ENCODE measurements at regions not wholly inside any gene's neighbourhood (a gene's known extent, or its start where the extent isn't known, plus 50 kb on each side); places are given as distances from the start of the nearest gene placed in this dataset.

DNA sequence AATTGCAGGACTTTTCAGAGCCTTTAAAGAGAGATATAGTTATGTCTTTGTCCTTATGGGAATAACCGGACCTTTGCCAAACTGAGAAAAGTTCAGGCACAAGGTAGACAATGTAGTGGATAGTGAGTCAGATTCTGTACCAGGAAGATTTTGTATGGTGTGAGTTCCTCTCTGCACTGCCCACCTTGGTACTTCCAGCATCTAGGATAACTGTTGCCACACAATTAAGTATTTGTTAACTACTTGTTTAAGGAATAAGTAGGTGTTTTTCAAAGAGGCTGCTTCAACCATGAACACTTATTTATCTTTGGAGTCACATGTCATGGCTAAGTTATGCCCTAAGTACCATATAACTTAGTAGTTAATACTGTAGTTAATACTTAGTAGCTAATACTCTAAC lies 131.8 kb upstream of the DOK5 start:
- Histone ChIP-seq H2AFZ (peak overlapping the region; percentile 87), H3K4me1 (ENCODE audit: insufficient read depth) (peaks cover 43% of the 10 kb centered on the region), H3K79me2 (replicated peaks; ENCODE audit: insufficient read depth) (no peaks in the 10 kb centered on the region), H3K27ac (ENCODE audit: low read depth) (no peak overlapping the region), H3K9me2 (ENCODE audit: insufficient read depth) (0 out of 2 replicates have a peak, but pooled peaks cover 4% of the 10 kb centered on the region), H3K27me3 (ENCODE audit: insufficient read depth) (no peaks in the 10 kb centered on the region), H3F3A (replicated peaks; ENCODE audit: low read depth) (no peaks in the 10 kb centered on the region), H4K20me1 (replicated peaks; ENCODE audit: insufficient read depth) (no peaks in the 10 kb centered on the region), H3K36me3 (ENCODE audit: insufficient read depth) (no peaks in the 10 kb centered on the region), H3K4me2 (no peak overlapping the region), H3K4me3 (no peak overlapping the region)
- H3K36me3 Mint-ChIP-seq (ENCODE audit: low read depth) = no peaks in the 10 kb centered on the region
- H3K4me3 Mint-ChIP-seq = no peak overlapping the region
- no peak overlapping the region for H3K27ac Mint-ChIP-seq
- H3K9me3 Mint-ChIP-seq = no peaks in the 10 kb centered on the region
- no peak for ATAC-seq
- TF ChIP-seq, protein P1, sequence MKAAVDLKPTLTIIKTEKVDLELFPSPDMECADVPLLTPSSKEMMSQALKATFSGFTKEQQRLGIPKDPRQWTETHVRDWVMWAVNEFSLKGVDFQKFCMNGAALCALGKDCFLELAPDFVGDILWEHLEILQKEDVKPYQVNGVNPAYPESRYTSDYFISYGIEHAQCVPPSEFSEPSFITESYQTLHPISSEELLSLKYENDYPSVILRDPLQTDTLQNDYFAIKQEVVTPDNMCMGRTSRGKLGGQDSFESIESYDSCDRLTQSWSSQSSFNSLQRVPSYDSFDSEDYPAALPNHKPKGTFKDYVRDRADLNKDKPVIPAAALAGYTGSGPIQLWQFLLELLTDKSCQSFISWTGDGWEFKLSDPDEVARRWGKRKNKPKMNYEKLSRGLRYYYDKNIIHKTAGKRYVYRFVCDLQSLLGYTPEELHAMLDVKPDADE (IDR thresholded peaks at IDR 0.05) = no peak
- TF ChIP-seq POLR2AphosphoS5 (IDR thresholded peaks at IDR 0.05; ENCODE audit: low read depth) = no peak
- TF ChIP-seq ZNF331 (CRISPR knock-in tag; IDR thresholded peaks at IDR 0.05; ENCODE audit: low read depth) = no peak
- TF ChIP-seq ZNF114 (CRISPR knock-in tag; IDR thresholded peaks at IDR 0.05) = no peak
- TF ChIP-seq, protein P2, sequence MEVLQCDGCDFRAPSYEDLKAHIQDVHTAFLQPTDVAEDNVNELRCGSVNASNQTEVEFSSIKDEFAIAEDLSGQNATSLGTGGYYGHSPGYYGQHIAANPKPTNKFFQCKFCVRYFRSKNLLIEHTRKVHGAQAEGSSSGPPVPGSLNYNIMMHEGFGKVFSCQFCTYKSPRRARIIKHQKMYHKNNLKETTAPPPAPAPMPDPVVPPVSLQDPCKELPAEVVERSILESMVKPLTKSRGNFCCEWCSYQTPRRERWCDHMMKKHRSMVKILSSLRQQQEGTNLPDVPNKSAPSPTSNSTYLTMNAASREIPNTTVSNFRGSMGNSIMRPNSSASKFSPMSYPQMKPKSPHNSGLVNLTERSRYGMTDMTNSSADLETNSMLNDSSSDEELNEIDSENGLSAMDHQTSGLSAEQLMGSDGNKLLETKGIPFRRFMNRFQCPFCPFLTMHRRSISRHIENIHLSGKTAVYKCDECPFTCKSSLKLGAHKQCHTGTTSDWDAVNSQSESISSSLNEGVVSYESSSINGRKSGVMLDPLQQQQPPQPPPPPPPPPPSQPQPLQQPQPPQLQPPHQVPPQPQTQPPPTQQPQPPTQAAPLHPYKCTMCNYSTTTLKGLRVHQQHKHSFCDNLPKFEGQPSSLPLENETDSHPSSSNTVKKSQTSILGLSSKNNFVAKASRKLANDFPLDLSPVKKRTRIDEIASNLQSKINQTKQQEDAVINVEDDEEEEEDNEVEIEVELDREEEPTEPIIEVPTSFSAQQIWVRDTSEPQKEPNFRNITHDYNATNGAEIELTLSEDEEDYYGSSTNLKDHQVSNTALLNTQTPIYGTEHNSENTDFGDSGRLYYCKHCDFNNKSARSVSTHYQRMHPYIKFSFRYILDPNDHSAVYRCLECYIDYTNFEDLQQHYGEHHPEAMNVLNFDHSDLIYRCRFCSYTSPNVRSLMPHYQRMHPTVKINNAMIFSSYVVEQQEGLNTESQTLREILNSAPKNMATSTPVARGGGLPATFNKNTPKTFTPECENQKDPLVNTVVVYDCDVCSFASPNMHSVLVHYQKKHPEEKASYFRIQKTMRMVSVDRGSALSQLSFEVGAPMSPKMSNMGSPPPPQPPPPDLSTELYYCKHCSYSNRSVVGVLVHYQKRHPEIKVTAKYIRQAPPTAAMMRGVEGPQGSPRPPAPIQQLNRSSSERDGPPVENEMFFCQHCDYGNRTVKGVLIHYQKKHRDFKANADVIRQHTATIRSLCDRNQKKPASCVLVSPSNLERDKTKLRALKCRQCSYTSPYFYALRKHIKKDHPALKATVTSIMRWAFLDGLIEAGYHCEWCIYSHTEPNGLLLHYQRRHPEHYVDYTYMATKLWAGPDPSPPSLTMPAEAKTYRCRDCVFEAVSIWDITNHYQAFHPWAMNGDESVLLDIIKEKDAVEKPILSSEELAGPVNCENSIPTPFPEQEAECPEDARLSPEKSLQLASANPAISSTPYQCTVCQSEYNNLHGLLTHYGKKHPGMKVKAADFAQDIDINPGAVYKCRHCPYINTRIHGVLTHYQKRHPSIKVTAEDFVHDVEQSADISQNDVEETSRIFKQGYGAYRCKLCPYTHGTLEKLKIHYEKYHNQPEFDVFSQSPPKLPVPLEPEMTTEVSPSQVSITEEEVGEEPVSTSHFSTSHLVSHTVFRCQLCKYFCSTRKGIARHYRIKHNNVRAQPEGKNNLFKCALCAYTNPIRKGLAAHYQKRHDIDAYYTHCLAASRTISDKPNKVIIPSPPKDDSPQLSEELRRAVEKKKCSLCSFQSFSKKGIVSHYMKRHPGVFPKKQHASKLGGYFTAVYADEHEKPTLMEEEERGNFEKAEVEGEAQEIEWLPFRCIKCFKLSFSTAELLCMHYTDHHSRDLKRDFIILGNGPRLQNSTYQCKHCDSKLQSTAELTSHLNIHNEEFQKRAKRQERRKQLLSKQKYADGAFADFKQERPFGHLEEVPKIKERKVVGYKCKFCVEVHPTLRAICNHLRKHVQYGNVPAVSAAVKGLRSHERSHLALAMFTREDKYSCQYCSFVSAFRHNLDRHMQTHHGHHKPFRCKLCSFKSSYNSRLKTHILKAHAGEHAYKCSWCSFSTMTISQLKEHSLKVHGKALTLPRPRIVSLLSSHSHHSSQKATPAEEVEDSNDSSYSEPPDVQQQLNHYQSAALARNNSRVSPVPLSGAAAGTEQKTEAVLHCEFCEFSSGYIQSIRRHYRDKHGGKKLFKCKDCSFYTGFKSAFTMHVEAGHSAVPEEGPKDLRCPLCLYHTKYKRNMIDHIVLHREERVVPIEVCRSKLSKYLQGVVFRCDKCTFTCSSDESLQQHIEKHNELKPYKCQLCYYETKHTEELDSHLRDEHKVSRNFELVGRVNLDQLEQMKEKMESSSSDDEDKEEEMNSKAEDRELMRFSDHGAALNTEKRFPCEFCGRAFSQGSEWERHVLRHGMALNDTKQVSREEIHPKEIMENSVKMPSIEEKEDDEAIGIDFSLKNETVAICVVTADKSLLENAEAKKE (CRISPR knock-in tag; IDR thresholded peaks at IDR 0.05) = no peak
- no peak for TF ChIP-seq EZH2phosphoT487 (IDR thresholded peaks at IDR 0.05; ENCODE audit: unreplicated experiment)
- no peak for TF ChIP-seq CREB1 (CRISPR knock-in tag; IDR thresholded peaks at IDR 0.05; ENCODE audit: low read depth)
- no peak for TF ChIP-seq REST (IDR thresholded peaks at IDR 0.05; ENCODE audit: unreplicated experiment)
- TF ChIP-seq, protein P3, sequence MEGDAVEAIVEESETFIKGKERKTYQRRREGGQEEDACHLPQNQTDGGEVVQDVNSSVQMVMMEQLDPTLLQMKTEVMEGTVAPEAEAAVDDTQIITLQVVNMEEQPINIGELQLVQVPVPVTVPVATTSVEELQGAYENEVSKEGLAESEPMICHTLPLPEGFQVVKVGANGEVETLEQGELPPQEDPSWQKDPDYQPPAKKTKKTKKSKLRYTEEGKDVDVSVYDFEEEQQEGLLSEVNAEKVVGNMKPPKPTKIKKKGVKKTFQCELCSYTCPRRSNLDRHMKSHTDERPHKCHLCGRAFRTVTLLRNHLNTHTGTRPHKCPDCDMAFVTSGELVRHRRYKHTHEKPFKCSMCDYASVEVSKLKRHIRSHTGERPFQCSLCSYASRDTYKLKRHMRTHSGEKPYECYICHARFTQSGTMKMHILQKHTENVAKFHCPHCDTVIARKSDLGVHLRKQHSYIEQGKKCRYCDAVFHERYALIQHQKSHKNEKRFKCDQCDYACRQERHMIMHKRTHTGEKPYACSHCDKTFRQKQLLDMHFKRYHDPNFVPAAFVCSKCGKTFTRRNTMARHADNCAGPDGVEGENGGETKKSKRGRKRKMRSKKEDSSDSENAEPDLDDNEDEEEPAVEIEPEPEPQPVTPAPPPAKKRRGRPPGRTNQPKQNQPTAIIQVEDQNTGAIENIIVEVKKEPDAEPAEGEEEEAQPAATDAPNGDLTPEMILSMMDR (conservative IDR thresholded peaks at IDR 0.05; ENCODE audit: low read depth in 2 of 2) = no peak
- TF ChIP-seq EZH2 (IDR thresholded peaks at IDR 0.05; ENCODE audit: low read depth, unreplicated experiment) = no peak
- no peak for TF ChIP-seq STAT1 (IDR thresholded peaks at IDR 0.05; ENCODE audit: unreplicated experiment)
- no peak for TF ChIP-seq JUNB (IDR thresholded peaks at IDR 0.05; ENCODE audit: unreplicated experiment)
- TF ChIP-seq NANOG (IDR thresholded peaks at IDR 0.05; ENCODE audit: borderline replicate concordance) = no peak
- DNase-seq (ENCODE audit: low spot score) = no peak
- H3K27me3 Mint-ChIP-seq (ENCODE audit: insufficient read depth, low read depth, poor library complexity) = peaks cover 6% of the 10 kb centered on the region
- H3K4me1 Mint-ChIP-seq = peaks cover 36% of the 10 kb centered on the region

Measured in GM23338 (cell line).